K562 (cell line): ENCODE measurements at regions not wholly inside any gene's neighbourhood (a gene's known extent, or its start where the extent isn't known, plus 50 kb on each side); places are given as distances from the start of the nearest gene placed in this dataset.

Source experiments
- CSDE1 ChIP-seq, 2 experiments: fragments of 450-650 bp; IDR thresholded peaks; 2 replicates each; pipeline ENCODE4 v1.6.1; 2016; ENCODE audit warnings: mild to moderate bottlenecking in 1 of 2
- E2F1 ChIP-seq: sonication (generic); formaldehyde crosslinking; IDR thresholded peaks from 2 replicates; pipeline ENCODE4 v1.8.1; 2023; ENCODE audit warnings: mild to moderate bottlenecking, missing genetic modification reagents, moderate library complexity
- FOSL1 ChIP-seq: fragments of 200-800 bp; sonication (Bioruptor generic); conservative IDR thresholded peaks from 2 replicates; pipeline ENCODE4 v1.6.1; 2016; ENCODE audit warnings: missing genetic modification characterization, missing compliant biosample characterization
- GTF2A2 ChIP-seq: IDR thresholded peaks from 2 replicates; pipeline ENCODE4 v1.6.1; 2016; ENCODE audit warnings: mild to moderate bottlenecking, missing genetic modification characterization, missing compliant biosample characterization
- GTF2F1 ChIP-seq: IDR thresholded peaks from 2 replicates; pipeline ENCODE4 v1.6.1; 2011; ENCODE audit warnings: low read depth, low read length, improper control_type of control experiment
- NEUROD1 ChIP-seq: fragments of 150-350 bp; IDR thresholded peaks from 2 replicates; pipeline ENCODE4 v1.6.1; 2014; ENCODE audit warnings: borderline replicate concordance, low read length, low read depth; ENCODE audit not compliant: partially characterized antibody
- PATZ1 ChIP-seq: fragments of 250-450 bp; sonication (Bioruptor Pico); IDR thresholded peaks from 2 replicates; pipeline ENCODE4 v1.5.0; 2020; ENCODE audit warnings: mild to moderate bottlenecking, borderline replicate concordance
- PBX2 ChIP-seq, 2 experiments: IDR thresholded peaks in 1 of 2; conservative IDR thresholded peaks in 1 of 2; 2 replicates each; pipeline ENCODE4 v1.6.1; 2016; ENCODE audit warnings: low read depth in 2 of 2, mild to moderate bottlenecking in 1 of 2, missing compliant biosample characterization in 1 of 2, missing genetic modification characterization in 1 of 2, moderate library complexity in 1 of 2
- POLR2H ChIP-seq: IDR thresholded peaks from 2 replicates; pipeline ENCODE4 v1.6.1; 2016; ENCODE audit warnings: missing genetic modification characterization, low read depth, mild to moderate bottlenecking, control low read depth, missing compliant biosample characterization, moderate library complexity
- RAD51 ChIP-seq: fragments of 450-650 bp; IDR thresholded peaks from 2 replicates; pipeline ENCODE4 v1.7.1; 2016; ENCODE audit warnings: low read depth, mild to moderate bottlenecking, borderline replicate concordance
- RB1 ChIP-seq: fragments of 450-650 bp; IDR thresholded peaks from 2 replicates; pipeline ENCODE4 v1.6.1; 2017; ENCODE audit warnings: low read depth, mild to moderate bottlenecking
- RNF2 ChIP-seq: sonication (generic); IDR thresholded peaks from 2 replicates; pipeline ENCODE4 v1.6.1; 2016
- SP2 ChIP-seq: IDR thresholded peaks from 2 replicates; pipeline ENCODE4 v1.6.1; 2011; ENCODE audit warnings: mild to moderate bottlenecking, low read depth, low read length, moderate library complexity; ENCODE audit not compliant: poor library complexity, severe bottlenecking; ENCODE audit errors: extremely low read depth
- TAF7 ChIP-seq: fragments of 450-650 bp; IDR thresholded peaks from 2 replicates; pipeline ENCODE4 v1.6.1; 2016; ENCODE audit warnings: missing genetic modification characterization, missing compliant biosample characterization
- USF2 ChIP-seq: sonication (generic); formaldehyde crosslinking; IDR thresholded peaks from 2 replicates; pipeline ENCODE4 v1.5.0; 2020; ENCODE audit warnings: missing genetic modification reagents
- ZNF280A ChIP-seq: fragments of 450-650 bp; IDR thresholded peaks from 2 replicates; pipeline ENCODE4 v1.6.1; 2018; ENCODE audit warnings: mild to moderate bottlenecking, low read depth; ENCODE audit not compliant: partially characterized antibody
- ZNF584 ChIP-seq: fragments of 200-800 bp; sonication (Bioruptor generic); IDR thresholded peaks from 2 replicates; pipeline ENCODE4 v1.6.1; 2016; ENCODE audit warnings: low read depth, mild to moderate bottlenecking, missing genetic modification characterization, missing compliant biosample characterization
- ZNF830 ChIP-seq: fragments of 250-450 bp; sonication (Bioruptor Pico); IDR thresholded peaks from 2 replicates; pipeline ENCODE4 v1.5.0; 2021; ENCODE audit warnings: mild to moderate bottlenecking
- TF ChIP-seq, protein P1 (sequence below): fragments of 450-650 bp; IDR thresholded peaks from 2 replicates; pipeline ENCODE4 v1.6.1; 2016; ENCODE audit warnings: missing biosample characterization, missing genetic modification characterization

DNA sequence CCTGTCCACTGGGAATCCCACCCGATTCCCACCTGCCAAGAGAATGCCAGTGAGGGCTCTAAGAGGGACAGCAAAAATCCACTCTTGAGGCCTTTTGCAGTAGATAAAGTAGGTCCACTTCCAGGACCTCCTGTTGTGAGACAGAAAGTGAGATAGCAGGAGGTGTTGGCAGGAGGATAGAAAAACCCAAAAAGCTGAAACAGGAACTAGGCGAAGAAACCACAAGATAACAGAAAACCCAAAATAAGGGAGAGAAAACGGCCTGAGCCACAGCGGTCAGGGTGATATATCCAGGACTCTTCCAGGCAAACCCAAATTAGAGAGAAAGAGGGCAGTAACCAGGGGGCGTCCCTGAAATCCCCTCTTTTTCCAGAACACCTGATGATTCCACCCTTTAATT, 79.7 kb upstream of the LINC01488 start (continued):
- no peak for TF ChIP-seq CSDE1 (IDR thresholded peaks at IDR 0.05)
- no peak for TF ChIP-seq GTF2F1
- TF ChIP-seq ZNF830 (CRISPR knock-in tag): no peak
- TF ChIP-seq SP2: no peak
- TF ChIP-seq FOSL1 (tag): 0 out of 2 replicates have a peak, but pooled peaks have one; percentile 34
- 0 out of 2 replicates have a peak, but pooled peaks have one; percentile 68 for TF ChIP-seq PATZ1
- TF ChIP-seq PBX2 (CRISPR knock-in tag; IDR thresholded peaks at IDR 0.05; ENCODE audit: low read depth): no peak
- peak; percentile 34 for TF ChIP-seq PBX2 (tag; conservative IDR thresholded peaks at IDR 0.05; ENCODE audit: low read depth)
- TF ChIP-seq ZNF280A: no peak
- no peak for TF ChIP-seq USF2 (CRISPR knock-in tag)
- TF ChIP-seq GTF2A2: no peak
- no peak for TF ChIP-seq ZNF584 (CRISPR knock-in tag)
- TF ChIP-seq E2F1 (CRISPR knock-in tag): no peak
- no peak for TF ChIP-seq RB1
- TF ChIP-seq POLR2H (tag): no peak
- TF ChIP-seq, protein P1, sequence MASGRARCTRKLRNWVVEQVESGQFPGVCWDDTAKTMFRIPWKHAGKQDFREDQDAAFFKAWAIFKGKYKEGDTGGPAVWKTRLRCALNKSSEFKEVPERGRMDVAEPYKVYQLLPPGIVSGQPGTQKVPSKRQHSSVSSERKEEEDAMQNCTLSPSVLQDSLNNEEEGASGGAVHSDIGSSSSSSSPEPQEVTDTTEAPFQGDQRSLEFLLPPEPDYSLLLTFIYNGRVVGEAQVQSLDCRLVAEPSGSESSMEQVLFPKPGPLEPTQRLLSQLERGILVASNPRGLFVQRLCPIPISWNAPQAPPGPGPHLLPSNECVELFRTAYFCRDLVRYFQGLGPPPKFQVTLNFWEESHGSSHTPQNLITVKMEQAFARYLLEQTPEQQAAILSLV: no peak
- TF ChIP-seq TAF7: no peak
- peak; percentile 14; the same call in 1 of the 2 replicates for TF ChIP-seq RAD51
- no peak for TF ChIP-seq NEUROD1
- TF ChIP-seq RNF2: peak; percentile 94; the same call in 1 of the 2 replicates
